H1 (cell line): ENCODE measurements at regions not wholly inside any gene's neighbourhood (a gene's known extent, or its start where the extent isn't known, plus 50 kb on each side); places are given as distances from the start of the nearest gene placed in this dataset.

ENCODE experiments used
- CHD2 ChIP-seq: IDR thresholded peaks from 2 replicates; pipeline ENCODE4 v1.6.1; 2012; ENCODE audit warnings: low read length, improper control_type of control experiment
- CREB1 ChIP-seq: IDR thresholded peaks from 2 replicates; pipeline ENCODE4 v1.6.1; 2012; ENCODE audit warnings: inconsistent platforms
- CTCF ChIP-seq, 3 experiments: IDR thresholded peaks; 1 replicate in 2 of 3; 2 replicates in 1 of 3; pipeline versions ENCODE4 v1.5.1 to v1.6.1; 2011; ENCODE audit warnings: low read length in 3 of 3, mild to moderate bottlenecking in 3 of 3, inconsistent platforms in 2 of 3, low read depth in 1 of 3, moderate library complexity in 1 of 3; ENCODE audit not compliant: insufficient read depth in 1 of 3; ENCODE audit errors: control extremely low read depth in 1 of 3
- EP300 ChIP-seq, 2 experiments: IDR thresholded peaks; 1 replicate in 1 of 2; 2 replicates in 1 of 2; pipeline ENCODE4 v1.6.1; 2011 to 2012; ENCODE audit warnings: low read depth in 2 of 2, low read length in 2 of 2, mild to moderate bottlenecking in 2 of 2, borderline replicate concordance in 1 of 2, inconsistent platforms in 1 of 2, moderate library complexity in 1 of 2
- RAD21 ChIP-seq, 2 experiments: IDR thresholded peaks in 1 of 2; conservative IDR thresholded peaks in 1 of 2; 2 replicates each; pipeline ENCODE4 v1.6.1; 2011; ENCODE audit warnings: low read depth in 2 of 2, low read length in 2 of 2, improper control_type of control experiment in 1 of 2, inconsistent platforms in 1 of 2, mild to moderate bottlenecking in 1 of 2, moderate library complexity in 1 of 2
- SIN3A ChIP-seq, 2 experiments: IDR thresholded peaks in 1 of 2; conservative IDR thresholded peaks in 1 of 2; 2 replicates each; pipeline ENCODE4 v1.6.1; 2011 to 2012; ENCODE audit warnings: low read length in 2 of 2, improper control_type of control experiment in 1 of 2, low read depth in 1 of 2, mild to moderate bottlenecking in 1 of 2
- SP2 ChIP-seq: IDR thresholded peaks from 2 replicates; pipeline ENCODE4 v1.6.1; 2012; ENCODE audit warnings: mild to moderate bottlenecking, low read length, inconsistent platforms

DNA sequence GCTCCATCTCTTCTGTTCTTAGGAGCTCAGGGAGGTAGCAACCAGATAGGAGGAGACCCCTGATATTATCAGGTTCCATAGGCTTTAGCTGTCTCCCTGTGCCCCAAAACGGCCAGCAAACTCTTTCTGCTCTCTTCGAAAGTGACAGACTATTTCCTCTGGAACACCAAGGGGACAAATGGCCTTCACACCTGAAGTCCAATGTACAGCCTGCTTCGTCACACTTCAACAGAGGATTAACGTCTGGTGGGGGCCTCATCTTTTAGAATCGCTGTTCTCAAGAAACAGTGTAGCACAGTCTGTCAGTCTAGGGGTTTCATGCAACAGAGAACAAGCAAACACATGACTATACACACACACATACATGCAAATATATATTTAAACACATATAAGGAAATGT lies 152.4 kb upstream of the SETMAR start:
- TF ChIP-seq CREB1 (no peak), EP300 (IDR thresholded peaks at IDR 0.05; ENCODE audit: borderline replicate concordance in 1 of 2, low read depth in 2 of 2, low read length in 2 of 2) (no peak), SIN3A (conservative IDR thresholded peaks at IDR 0.05 in 1 of 2, IDR thresholded peaks at IDR 0.05 in 1 of 2; ENCODE audit: low read depth in 1 of 2, low read length in 2 of 2) (no peak), CHD2 (no peak), CTCF (IDR thresholded peaks at IDR 0.05; ENCODE audit: control extremely low read depth in 1 of 3, insufficient read depth in 1 of 3, low read depth in 1 of 3, low read length in 3 of 3) (no peak), SP2 (no peak), RAD21 (IDR thresholded peaks at IDR 0.05 in 1 of 2, conservative IDR thresholded peaks at IDR 0.05 in 1 of 2; ENCODE audit: low read depth in 2 of 2, low read length in 2 of 2) (no peak)
